GM21367 (cell line): ENCODE measurements at regions not wholly inside any gene's neighbourhood (a gene's known extent, or its start where the extent isn't known, plus 50 kb on each side); places are given as distances from the start of the nearest gene placed in this dataset.

Experiments used
- ATAC-seq: cut with Tn5 transposase; IDR thresholded peaks from one replicate; pipeline ENCODE4 v1.9.1; 2021; ENCODE audit not compliant: unreplicated experiment

DNA sequence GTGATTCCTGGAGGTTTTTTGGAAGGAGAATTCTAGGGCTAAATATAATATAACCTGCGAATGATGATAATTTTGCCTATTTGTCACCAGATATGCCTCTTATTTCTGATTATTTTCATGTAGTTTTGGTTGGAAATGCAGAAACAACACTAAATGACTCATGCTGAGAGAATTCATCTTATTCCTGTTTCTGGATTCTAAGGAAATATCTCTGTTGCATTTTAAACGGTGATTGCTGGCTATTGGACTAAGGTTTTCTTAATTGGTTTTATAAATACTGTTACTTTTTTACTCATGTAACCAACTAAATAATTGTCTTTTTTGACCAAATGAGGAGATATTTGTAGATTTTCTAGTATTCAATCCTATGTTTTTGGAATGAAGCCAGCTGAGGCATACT is 204.9 kb upstream of the NPSR1 start:
- no peak for ATAC-seq

GRCh38 chr7:34454381-34454780 is 203.6 kb upstream of the NPSR1 start:
- ATAC-seq, result no peak

DNA sequence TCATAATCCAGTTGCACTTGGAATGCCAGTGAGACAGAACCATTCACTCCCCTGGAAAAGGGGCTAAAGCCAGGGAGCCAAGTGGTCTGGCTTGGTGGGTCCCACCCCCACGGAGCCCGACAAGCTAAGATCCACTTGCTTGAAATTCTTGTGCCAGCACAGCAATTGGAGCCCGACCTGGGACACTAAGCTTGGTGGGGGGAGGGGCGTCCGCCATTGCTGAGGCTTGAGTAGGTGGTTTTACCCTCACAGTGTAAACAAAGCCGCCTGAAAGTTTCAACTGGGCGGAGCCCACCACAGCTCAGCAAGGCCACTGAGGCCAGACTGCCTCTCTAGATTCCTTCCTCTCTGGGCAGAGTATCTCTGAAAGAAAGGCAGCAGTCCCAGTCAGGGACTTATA is 200.7 kb upstream of the NPSR1 start:
- no peak for ATAC-seq

DNA sequence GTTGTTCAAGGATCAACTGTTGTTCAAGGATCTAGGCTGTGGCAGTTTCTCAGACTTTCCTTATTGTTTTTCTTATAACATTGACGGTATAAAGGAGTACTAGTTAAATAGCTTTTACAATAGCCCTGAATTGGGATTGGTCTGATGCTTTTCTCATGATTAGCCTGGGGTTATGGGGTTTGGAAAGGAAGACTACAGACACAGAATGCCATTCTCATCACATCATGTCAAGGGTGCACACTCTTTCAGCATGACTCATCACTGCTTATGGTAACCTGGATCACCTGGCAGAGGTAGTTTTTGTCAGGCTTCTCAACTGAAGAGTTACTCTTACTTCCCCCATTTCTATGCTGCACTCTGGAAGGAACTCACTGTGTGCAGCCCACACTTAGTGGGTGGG is 194.2 kb upstream of the NPSR1 start:
- ATAC-seq, result no peak

- no peak for ATAC-seq
Measured at GRCh38 chr7:34471844-34472243, 186.2 kb upstream of the NPSR1 start.

DNA sequence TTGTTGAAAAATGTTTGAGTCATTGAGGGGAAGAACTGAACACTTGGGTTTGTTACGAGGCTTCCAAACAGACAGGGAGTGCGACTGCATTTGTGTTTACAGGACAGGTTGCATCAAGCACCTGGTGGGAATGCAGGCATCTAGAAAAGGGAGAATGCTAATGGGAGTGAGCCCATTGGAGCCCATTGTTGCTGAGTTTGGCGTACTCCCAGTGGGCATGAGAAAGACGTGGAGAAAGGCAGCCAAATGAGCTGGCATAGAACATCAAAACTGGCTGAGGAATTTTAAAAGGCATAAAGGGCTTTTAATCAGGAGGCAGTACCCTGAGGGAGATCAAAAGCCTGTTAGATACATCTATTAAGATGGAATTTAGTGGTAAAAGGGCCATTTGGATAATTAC is 171.6 kb upstream of the NPSR1 start:
- ATAC-seq, result no peak

DNA sequence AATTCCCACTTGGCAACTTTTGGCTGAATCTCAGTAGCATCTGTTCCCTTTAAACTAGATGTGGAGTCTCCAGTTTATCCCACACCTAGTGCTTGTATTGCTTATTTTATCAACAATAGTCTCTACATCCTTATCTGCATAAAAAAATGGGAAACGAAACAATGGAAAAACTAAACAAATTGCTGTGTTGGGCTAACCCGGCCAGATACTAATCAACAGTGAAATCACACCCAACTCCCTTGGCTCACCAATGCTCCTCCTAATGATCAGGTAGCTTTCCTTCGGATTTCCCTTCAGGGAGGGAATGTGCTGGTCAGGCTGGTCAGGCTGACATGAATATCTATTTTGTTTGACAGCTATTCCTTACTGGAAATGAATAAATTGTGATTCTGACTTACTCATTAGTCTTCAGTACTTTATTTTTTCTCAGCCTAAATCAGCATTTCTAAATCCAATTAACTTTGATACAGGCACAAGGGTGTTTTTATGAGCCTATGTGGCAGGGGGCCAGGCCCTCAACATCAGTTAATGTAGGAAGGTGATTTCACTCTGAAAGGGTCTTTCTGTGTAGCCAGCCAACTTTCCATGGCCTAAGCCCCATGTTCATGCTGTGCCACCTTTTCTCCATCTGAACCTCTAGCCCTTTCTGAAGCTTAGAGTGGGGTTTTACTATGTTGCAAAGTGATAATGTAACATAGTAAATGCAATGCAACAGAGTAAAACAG is 170.5 kb upstream of the NPSR1 start:
- ATAC-seq, result no peak

DNA sequence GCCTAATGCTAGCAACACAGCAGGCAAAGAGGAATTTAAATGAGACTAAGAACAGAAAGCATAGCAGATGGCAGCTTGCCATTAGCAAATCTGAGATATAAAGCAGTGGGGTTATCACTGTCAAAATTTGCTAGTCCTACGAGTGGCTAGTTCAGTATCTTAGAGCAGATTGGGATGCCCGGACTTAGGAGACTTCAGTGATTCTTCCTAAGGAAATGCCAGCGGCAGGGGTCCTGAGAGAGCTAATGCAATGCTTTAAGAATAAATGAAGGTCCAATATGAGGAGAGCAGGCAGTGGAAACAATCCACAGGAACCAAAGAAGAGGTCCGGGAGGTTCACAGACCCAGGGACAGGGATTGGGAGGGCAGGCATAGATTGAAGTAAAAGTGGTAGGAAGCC is 169.3 kb upstream of the NPSR1 start:
- no peak for ATAC-seq

- no peak for ATAC-seq
Measured at GRCh38 chr7:34491899-34492298, 166.1 kb upstream of the NPSR1 start.

- no peak for ATAC-seq
Measured at GRCh38 chr7:34493752-34494151, 164.3 kb upstream of the NPSR1 start.

DNA sequence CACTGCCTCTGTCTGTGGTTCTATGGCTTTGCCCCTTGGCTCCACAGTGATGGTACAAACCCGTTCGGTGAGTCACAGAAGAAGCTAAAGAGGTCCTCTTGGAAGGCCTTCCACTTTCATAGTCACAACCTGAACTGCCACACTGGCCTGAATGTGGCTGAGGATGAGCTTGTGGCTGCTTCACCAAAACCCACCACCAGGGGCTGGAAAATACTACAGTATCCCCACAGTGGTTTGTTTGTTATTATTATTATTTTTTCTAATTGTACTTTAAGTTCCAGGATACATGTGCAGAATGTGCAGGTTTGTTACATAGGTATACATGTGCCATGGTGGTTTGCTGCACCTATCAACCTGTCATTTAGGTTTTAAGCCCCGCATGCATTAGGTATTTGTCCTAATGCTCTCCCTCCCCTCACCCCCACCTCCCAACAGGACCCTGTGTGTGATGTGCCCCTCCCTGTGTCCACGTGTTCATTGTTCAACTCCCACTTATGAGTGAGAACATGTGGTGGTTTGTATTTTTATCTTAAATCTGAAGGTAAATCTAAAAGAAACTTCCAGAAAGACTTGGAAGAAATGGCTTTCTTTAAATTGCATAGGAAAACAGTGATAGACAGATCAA is 160.8 kb upstream of the NPSR1 start:
- no peak for ATAC-seq

DNA sequence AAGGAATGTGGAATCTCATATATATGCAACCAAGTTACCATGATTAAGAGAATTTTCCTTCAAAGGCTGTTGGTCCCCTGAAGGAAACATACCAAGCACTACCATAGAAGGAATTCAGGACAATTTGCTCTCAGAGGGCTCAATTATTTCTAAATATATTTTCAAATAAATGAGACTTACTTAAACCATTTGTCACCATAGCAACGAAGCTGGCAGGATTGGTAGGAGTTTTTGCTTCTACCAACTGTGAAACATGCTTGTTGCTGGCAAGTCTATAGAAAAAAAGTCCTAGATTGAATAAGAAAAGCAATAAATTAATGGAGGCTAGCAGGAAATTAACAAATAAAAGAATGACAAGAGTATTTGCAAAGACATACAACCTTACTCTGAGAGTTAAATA is 156.9 kb upstream of the NPSR1 start:
- ATAC-seq, result no peak

DNA sequence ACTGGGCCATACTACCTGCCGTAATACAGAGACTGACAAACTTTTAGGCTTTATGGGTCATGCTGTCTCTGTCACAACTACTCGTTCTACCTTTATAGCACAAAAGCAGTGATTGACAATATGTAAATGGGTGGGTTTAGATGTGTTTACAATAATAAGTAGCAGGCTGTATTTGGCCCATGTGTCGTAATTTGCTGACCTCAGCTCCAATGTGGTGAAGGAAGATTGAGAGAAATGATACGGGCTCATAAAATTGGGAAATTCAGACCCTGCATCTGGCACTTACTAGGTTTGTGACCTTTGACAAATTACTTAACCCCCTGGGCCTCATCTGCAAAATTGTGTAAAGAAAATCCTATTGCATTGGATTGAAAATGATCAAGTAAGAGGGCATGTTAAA is 150.8 kb upstream of the NPSR1 start:
- no peak for ATAC-seq

GRCh38 chr7:34523226-34523918 is 134.6 kb upstream of the NPSR1 start:
- ATAC-seq, result no peak

DNA sequence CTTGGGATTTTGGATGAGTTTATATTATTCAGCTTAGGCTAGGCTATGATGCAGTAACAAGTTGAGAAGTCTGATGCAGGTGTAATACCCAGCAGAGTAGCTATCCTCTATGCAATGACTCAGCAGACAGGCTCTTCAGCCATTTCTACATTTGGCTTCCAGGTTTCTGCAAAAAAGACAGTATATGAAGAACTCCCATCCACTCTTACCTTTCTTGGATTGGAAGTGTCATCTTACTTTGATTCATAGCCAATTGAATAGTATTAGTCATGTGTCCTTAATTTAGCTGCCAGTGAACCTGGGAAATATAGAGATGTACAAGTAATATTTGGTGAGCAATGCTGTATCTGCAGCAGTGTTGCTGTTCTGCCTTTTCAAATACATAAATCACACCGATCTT is 127.8 kb upstream of the NPSR1 start:
- ATAC-seq, result no peak

DNA sequence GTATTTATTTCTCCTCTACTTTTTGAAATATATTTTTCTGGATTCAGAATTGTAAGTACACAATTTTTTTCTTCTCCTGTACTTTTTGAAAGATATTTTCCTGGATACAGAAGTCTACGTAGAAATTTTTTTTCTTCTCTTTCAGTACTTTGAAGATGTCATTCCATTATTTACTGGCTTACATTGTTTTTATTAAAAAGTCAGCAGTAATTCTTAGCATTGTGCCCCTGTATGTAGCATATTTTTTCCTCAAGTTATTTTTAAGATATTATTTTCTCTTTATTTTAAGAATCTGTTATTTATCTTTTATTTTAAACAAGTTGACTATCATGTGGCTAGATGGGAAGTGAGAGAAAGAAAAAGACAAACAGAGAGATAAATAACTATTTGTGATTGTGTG is 119.0 kb upstream of the NPSR1 start:
- no peak for ATAC-seq

DNA sequence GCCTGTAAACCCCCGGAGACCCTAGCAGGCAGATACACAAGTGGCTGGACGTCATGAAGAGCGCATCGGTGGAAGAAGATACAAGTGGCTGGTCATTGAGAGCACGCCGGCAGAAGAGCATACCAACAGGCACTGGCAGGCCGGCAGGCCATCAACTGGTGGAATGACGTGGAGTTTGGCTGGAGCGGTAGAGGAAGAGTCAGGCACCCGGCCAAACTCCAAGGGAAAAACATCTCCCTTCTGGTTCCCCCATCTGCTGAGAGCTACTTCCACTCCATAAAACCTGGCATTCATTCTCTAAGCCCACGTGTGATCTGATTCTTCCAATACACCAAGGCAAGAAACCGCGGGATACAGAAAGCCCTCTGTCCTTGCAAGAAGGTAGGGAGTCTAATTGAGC is 113.4 kb upstream of the NPSR1 start:
- no peak for ATAC-seq

- ATAC-seq, result no peak
Measured at GRCh38 chr7:34550996-34551395, 107.0 kb upstream of the NPSR1 start.

GRCh38 chr7:34552502-34552901 is 105.5 kb upstream of the NPSR1 start:
- ATAC-seq, result no peak

- ATAC-seq, result no peak
Measured at GRCh38 chr7:34558022-34558421, 100.0 kb upstream of the NPSR1 start.

- ATAC-seq, result no peak
Measured at GRCh38 chr7:34564091-34564490, 93.9 kb upstream of the NPSR1 start.

GRCh38 chr7:34567906-34568305 is 90.1 kb upstream of the NPSR1 start:
- no peak for ATAC-seq
